ENCODE measurements at regions not wholly inside any gene's neighbourhood (a gene's known extent, or its start where the extent isn't known, plus 50 kb on each side); places are given as distances from the start of the nearest gene placed in this dataset.

DNA sequence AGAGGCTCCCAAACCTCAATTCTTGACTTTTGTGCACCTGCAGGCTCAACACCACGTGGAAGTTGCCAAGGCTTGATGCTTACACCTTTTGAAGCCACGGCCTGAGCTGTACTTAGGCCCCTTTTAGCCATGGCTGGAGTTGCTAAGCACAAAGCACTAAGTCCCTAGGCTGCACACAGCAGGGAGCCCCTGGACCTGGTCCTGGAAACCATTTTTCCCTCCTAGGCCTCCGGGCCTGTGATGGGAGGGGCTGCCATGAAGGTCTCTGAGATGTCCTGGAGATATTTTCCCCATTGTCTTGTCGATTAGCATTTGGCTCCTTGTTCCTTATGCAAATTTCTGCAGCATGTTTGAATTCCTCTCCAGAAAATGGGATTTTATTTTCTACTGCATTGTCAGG, 247.1 kb upstream of the ARPP21 start (continued):
- TF ChIP-seq YY1 (IDR thresholded peaks at IDR 0.05; ENCODE audit: low read depth, low read length) = no peak
- no peak for TF ChIP-seq SREBF2 (IDR thresholded peaks at IDR 0.05; ENCODE audit: low read length)
- TF ChIP-seq GATAD2B (conservative IDR thresholded peaks at IDR 0.05; ENCODE audit: low read depth) = no peak
- TF ChIP-seq SREBF1 (IDR thresholded peaks at IDR 0.05; ENCODE audit: low read length) = no peak
- TF ChIP-seq, protein P1, sequence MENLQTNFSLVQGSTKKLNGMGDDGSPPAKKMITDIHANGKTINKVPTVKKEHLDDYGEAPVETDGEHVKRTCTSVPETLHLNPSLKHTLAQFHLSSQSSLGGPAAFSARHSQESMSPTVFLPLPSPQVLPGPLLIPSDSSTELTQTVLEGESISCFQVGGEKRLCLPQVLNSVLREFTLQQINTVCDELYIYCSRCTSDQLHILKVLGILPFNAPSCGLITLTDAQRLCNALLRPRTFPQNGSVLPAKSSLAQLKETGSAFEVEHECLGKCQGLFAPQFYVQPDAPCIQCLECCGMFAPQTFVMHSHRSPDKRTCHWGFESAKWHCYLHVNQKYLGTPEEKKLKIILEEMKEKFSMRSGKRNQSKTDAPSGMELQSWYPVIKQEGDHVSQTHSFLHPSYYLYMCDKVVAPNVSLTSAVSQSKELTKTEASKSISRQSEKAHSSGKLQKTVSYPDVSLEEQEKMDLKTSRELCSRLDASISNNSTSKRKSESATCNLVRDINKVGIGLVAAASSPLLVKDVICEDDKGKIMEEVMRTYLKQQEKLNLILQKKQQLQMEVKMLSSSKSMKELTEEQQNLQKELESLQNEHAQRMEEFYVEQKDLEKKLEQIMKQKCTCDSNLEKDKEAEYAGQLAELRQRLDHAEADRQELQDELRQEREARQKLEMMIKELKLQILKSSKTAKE (IDR thresholded peaks at IDR 0.05; ENCODE audit: low read depth, poor library complexity, severe bottlenecking) = no peak
- TF ChIP-seq NFXL1 (IDR thresholded peaks at IDR 0.05; ENCODE audit: borderline replicate concordance) = no peak

DNA sequence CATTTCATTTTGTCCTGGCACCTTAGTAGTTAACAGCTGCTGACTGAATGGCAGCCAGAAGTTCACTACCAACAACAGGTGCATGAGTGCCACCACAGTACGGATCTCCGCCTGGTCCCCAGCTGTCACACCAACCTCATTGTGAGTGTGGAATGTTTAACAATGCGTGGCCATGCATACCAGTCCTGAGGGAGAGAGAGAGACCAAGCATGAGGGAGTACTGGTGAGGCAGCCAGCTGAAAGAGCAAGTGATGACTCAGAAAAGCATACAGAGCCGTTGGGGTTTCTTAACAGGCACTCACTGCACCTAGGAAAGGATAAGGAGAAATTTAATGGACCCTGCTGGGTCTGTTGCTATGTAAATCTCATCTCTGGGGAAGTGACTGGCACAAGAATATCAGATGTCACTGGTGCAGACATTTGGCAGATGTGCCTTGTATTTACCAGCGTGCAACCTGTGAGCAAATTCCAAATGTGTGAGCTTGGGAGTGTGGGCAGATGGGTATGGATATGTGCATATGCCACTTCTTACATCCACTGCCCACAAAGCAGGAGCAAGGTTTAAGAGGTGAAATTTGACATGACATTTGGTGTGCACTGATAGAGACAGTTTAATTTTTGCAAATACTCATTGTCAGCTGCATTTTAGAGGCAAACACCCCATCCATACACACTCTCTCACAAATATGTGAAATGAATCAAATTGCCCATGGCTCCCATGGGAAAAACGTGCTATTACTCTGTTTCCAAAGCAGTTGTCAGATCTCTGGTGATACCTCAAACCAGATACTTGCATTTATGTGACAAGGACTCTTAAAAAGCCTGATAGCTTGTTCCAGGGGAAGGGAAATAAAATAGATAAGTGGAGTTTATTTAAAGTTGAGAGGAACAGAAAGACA, 245.2 kb upstream of the ARPP21 start:
- TF ChIP-seq, protein P2, sequence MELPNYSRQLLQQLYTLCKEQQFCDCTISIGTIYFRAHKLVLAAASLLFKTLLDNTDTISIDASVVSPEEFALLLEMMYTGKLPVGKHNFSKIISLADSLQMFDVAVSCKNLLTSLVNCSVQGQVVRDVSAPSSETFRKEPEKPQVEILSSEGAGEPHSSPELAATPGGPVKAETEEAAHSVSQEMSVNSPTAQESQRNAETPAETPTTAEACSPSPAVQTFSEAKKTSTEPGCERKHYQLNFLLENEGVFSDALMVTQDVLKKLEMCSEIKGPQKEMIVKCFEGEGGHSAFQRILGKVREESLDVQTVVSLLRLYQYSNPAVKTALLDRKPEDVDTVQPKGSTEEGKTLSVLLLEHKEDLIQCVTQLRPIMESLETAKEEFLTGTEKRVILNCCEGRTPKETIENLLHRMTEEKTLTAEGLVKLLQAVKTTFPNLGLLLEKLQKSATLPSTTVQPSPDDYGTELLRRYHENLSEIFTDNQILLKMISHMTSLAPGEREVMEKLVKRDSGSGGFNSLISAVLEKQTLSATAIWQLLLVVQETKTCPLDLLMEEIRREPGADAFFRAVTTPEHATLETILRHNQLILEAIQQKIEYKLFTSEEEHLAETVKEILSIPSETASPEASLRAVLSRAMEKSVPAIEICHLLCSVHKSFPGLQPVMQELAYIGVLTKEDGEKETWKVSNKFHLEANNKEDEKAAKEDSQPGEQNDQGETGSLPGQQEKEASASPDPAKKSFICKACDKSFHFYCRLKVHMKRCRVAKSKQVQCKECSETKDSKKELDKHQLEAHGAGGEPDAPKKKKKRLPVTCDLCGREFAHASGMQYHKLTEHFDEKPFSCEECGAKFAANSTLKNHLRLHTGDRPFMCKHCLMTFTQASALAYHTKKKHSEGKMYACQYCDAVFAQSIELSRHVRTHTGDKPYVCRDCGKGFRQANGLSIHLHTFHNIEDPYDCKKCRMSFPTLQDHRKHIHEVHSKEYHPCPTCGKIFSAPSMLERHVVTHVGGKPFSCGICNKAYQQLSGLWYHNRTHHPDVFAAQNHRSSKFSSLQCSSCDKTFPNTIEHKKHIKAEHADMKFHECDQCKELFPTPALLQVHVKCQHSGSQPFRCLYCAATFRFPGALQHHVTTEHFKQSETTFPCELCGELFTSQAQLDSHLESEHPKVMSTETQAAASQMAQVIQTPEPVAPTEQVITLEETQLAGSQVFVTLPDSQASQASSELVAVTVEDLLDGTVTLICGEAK (IDR thresholded peaks at IDR 0.05; ENCODE audit: borderline replicate concordance) = no peak
- no peak for TF ChIP-seq RB1 (IDR thresholded peaks at IDR 0.05; ENCODE audit: borderline replicate concordance)
- no peak for TF ChIP-seq POLR2A (IDR thresholded peaks at IDR 0.05; ENCODE audit: low read depth, low read length)
- TF ChIP-seq, protein P3, sequence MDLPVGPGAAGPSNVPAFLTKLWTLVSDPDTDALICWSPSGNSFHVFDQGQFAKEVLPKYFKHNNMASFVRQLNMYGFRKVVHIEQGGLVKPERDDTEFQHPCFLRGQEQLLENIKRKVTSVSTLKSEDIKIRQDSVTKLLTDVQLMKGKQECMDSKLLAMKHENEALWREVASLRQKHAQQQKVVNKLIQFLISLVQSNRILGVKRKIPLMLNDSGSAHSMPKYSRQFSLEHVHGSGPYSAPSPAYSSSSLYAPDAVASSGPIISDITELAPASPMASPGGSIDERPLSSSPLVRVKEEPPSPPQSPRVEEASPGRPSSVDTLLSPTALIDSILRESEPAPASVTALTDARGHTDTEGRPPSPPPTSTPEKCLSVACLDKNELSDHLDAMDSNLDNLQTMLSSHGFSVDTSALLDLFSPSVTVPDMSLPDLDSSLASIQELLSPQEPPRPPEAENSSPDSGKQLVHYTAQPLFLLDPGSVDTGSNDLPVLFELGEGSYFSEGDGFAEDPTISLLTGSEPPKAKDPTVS (IDR thresholded peaks at IDR 0.05; ENCODE audit: low read depth, low read length) = no peak
- TF ChIP-seq BACH1 (IDR thresholded peaks at IDR 0.05; ENCODE audit: borderline replicate concordance) = no peak
- TF ChIP-seq RELA (IDR thresholded peaks at IDR 0.05; ENCODE audit: borderline replicate concordance, partially characterized antibody) = no peak
- TF ChIP-seq WRNIP1 (IDR thresholded peaks at IDR 0.05; ENCODE audit: borderline replicate concordance, low read depth, low read length) = no peak
- no peak for TF ChIP-seq SIN3A (IDR thresholded peaks at IDR 0.05; ENCODE audit: low read depth, low read length)
- no peak for TF ChIP-seq NFYB (IDR thresholded peaks at IDR 0.05; ENCODE audit: insufficient read depth, low read depth, low read length)
- SMC1A ChIA-PET (ENCODE audit: uncharacterized antibody, unreplicated experiment) = no interaction called here
- no peaks in the 10 kb centered on the region for H4K20me1 ChIP-seq (ENCODE audit: control insufficient read depth, insufficient read depth)
- no peak overlapping the region for H3K4me2 ChIP-seq (ENCODE audit: control insufficient read depth, insufficient read depth)
- no peaks in the 10 kb centered on the region for H3K4me1 ChIP-seq (ENCODE audit: control insufficient read depth, insufficient read depth, low read length)
- ATAC-seq (no peak), DNase-seq (ENCODE audit: low read depth, low spot score) (no peak), FAIRE-seq (no peak)
- in situ Hi-C loops (cut with MboI) = no loop called here
- BruUV-seq (replicated peaks) = no TSS peak
- no peaks in the 10 kb centered on the region for H3K79me2 ChIP-seq (ENCODE audit: control insufficient read depth, insufficient read depth, low read length)
- POLR2A ChIA-PET = no interaction called here
- WGBS (ENCODE audit: insufficient coverage, insufficient replicate concordance, low lambda C conversion rate, missing lambda C conversion rate) = 24% methylated on average over 6 of the region's 6 CpGs
- no peaks in the 10 kb centered on the region; the same call in 2 of the 3 replicates for H3K9me3 ChIP-seq (replicated peaks; ENCODE audit: control insufficient read depth, insufficient read depth, low read length)
- intact Hi-C loops (cut with micrococcal nuclease; ENCODE audit: unreplicated experiment) = no loop called here
- RAD21 ChIA-PET (ENCODE audit: unreplicated experiment) = no interaction called here
- H2AFZ ChIP-seq (ENCODE audit: control insufficient read depth, low read depth, low read length) = no peak overlapping the region
- H3K27me3 ChIP-seq (replicated peaks in 1 of 2; ENCODE audit: control insufficient read depth in 2 of 2, insufficient read depth in 2 of 2, low read length in 1 of 2) = no peaks in the 10 kb centered on the region
- no peak overlapping the region for H3K9ac ChIP-seq (ENCODE audit: control insufficient read depth, insufficient read depth, low read length)
- no peak overlapping the region for H3K27ac ChIP-seq (ENCODE audit: control insufficient read depth, insufficient read depth)
- CTCF ChIA-PET = no interaction called here
- no peak overlapping the region for H3K4me3 ChIP-seq
- H3K36me3 ChIP-seq (ENCODE audit: control insufficient read depth in 2 of 2, insufficient read depth in 2 of 2, low read length in 1 of 2) = no peaks in the 10 kb centered on the region
